SK-N-SH (cell line): ENCODE measurements at regions not wholly inside any gene's neighbourhood (a gene's known extent, or its start where the extent isn't known, plus 50 kb on each side); places are given as distances from the start of the nearest gene placed in this dataset.

Source experiments
- CTCF ChIA-PET: fragments of 300-600, 350-600 bp; formaldehyde crosslinking; extraction: SDS; loops from one replicate; lab custom pipeline; 2021; lab: Yijun Ruan, JAX
- POLR2A ChIA-PET: fragments of 350-600 bp; sonication (Branson Sonifier 250); formaldehyde crosslinking; extraction: SDS; loops from one replicate; lab custom pipeline; 2020; ENCODE audit warnings: antibody characterized with exemption, inconsistent platforms; lab: Yijun Ruan, JAX
- DNase-seq: peaks from one replicate; pipeline ENCODE4 v3.0.0; 2012
- H2AFZ ChIP-seq: fragments of 200-600 bp; sonication (generic); 2 replicates; pipeline ENCODE4 v1.8.1; 2016; ENCODE audit warnings: antibody characterized with exemption, mild to moderate bottlenecking, low read depth
- H3F3A ChIP-seq: fragments of 200-600 bp; sonication (generic); replicated peaks from 2 replicates; pipeline ENCODE3; 2016; ENCODE audit warnings: antibody characterized with exemption, mild to moderate bottlenecking; ENCODE audit not compliant: insufficient read depth
- H3K27ac ChIP-seq, 2 experiments: fragments of 200-500 bp in 1 of 2; fragments of 200-600 bp in 1 of 2; sonication (Bioruptor generic) in 1 of 2; sonication (generic), shearing (Covaris generic) in 1 of 2; 2 replicates each; pipeline versions ENCODE4 v1.5.1 to v1.6.1; 2014 to 2016; ENCODE audit warnings: low read depth in 2 of 2, inconsistent platforms in 1 of 2, low read length in 1 of 2, mild to moderate bottlenecking in 1 of 2, mixed read lengths in 1 of 2
- H3K27me3 ChIP-seq: fragments of 200-600 bp; sonication (generic), shearing (Covaris generic); 2 replicates; pipeline ENCODE4 v1.6.1; 2016; ENCODE audit warnings: mixed run types; ENCODE audit not compliant: insufficient read depth
- H3K36me3 ChIP-seq, 2 experiments: fragments of 200-500 bp in 1 of 2; fragments of 200-600 bp in 1 of 2; sonication (Bioruptor generic) in 1 of 2; sonication (generic) in 1 of 2; replicated peaks in 1 of 2; 2 replicates each; pipeline versions ENCODE3 to v1.5.1; 2014 to 2016; ENCODE audit warnings: low read length in 1 of 2, mild to moderate bottlenecking in 1 of 2; ENCODE audit not compliant: insufficient read depth in 2 of 2, control insufficient read depth in 1 of 2
- H3K4me1 ChIP-seq, 2 experiments: fragments of 200-500 bp in 1 of 2; fragments of 200-600 bp in 1 of 2; sonication (Bioruptor generic) in 1 of 2; sonication (generic), shearing (Covaris generic) in 1 of 2; 2 replicates each; pipeline versions ENCODE4 v1.5.1 to v1.6.1; 2014 to 2016; ENCODE audit warnings: low read depth in 1 of 2, low read length in 1 of 2, mixed run types in 1 of 2; ENCODE audit not compliant: insufficient read depth in 2 of 2, control insufficient read depth in 1 of 2
- H3K4me2 ChIP-seq: fragments of 200-600 bp; sonication (generic), shearing (Covaris generic); 2 replicates; pipeline ENCODE4 v1.6.1; 2017; ENCODE audit warnings: mixed run types
- H3K4me3 ChIP-seq, 2 experiments: fragments of 200-500 bp in 1 of 2; fragments of 200-600 bp in 1 of 2; sonication (Bioruptor generic) in 1 of 2; sonication (generic), shearing (Covaris generic) in 1 of 2; 2 replicates each; pipeline versions ENCODE4 v1.5.1 to v1.8.1; 2014 to 2016; ENCODE audit warnings: low read depth in 2 of 2, inconsistent platforms in 1 of 2, low read length in 1 of 2, mild to moderate bottlenecking in 1 of 2, mixed read lengths in 1 of 2, moderate library complexity in 1 of 2
- H3K79me2 ChIP-seq: fragments of 200-600 bp; sonication (generic); 2 replicates; pipeline ENCODE4 v1.8.1; 2017; ENCODE audit warnings: mild to moderate bottlenecking; ENCODE audit not compliant: insufficient read depth
- H3K9ac ChIP-seq: fragments of 200-600 bp; sonication (generic); 2 replicates; pipeline ENCODE4 v1.6.1; 2017; ENCODE audit warnings: mixed run types
- H3K9me2 ChIP-seq: fragments of 200-600 bp; sonication (generic); 2 replicates; pipeline ENCODE4 v1.6.1; 2017; ENCODE audit warnings: mixed run types
- H3K9me3 ChIP-seq: fragments of 200-600 bp; sonication (generic); 2 replicates; pipeline ENCODE4 v1.6.1; 2017; ENCODE audit warnings: mixed run types, mild to moderate bottlenecking, moderate library complexity
- H4K20me1 ChIP-seq: fragments of 200-600 bp; sonication (generic); 2 replicates; pipeline ENCODE4 v1.6.1; 2017; ENCODE audit warnings: mild to moderate bottlenecking, mixed run types; ENCODE audit not compliant: insufficient read depth
- CHD2 ChIP-seq: fragments of 150-350 bp; IDR thresholded peaks from 2 replicates; pipeline ENCODE4 v1.6.1; 2018; ENCODE audit warnings: low read length; ENCODE audit not compliant: partially characterized antibody
- FOXJ3 ChIP-seq: sonication (generic); formaldehyde crosslinking; IDR thresholded peaks from 2 replicates; pipeline ENCODE4 v1.5.1; 2020; ENCODE audit warnings: mild to moderate bottlenecking, missing genetic modification reagents
- GABPA ChIP-seq: IDR thresholded peaks from 2 replicates; pipeline ENCODE4 v1.4.0; 2012; ENCODE audit warnings: low read depth, mild to moderate bottlenecking
- MEF2A ChIP-seq: IDR thresholded peaks from 2 replicates; pipeline ENCODE4 v1.4.0; 2012; ENCODE audit warnings: low read depth, borderline replicate concordance
- POLR2AphosphoS5 ChIP-seq: IDR thresholded peaks from 2 replicates; pipeline ENCODE4 v1.6.1; 2012; ENCODE audit warnings: low read depth, low read length
- REST ChIP-seq: IDR thresholded peaks from 2 replicates; pipeline ENCODE4 v1.6.1; 2012; ENCODE audit warnings: mild to moderate bottlenecking, low read depth, low read length, moderate library complexity
- RFX5 ChIP-seq: IDR thresholded peaks from 2 replicates; pipeline ENCODE4 v1.6.1; 2012; ENCODE audit warnings: mild to moderate bottlenecking, improper control_type of control experiment, low read length
- RXRA ChIP-seq: IDR thresholded peaks from 2 replicates; pipeline ENCODE4 v1.4.0; 2012; ENCODE audit warnings: low read depth, mild to moderate bottlenecking, borderline replicate concordance
- USF1 ChIP-seq: IDR thresholded peaks from 2 replicates; pipeline ENCODE4 v1.4.0; 2012; ENCODE audit warnings: low read depth, borderline replicate concordance
- USF2 ChIP-seq: fragments of 150-350 bp; IDR thresholded peaks from 2 replicates; pipeline ENCODE4 v1.6.1; 2017; ENCODE audit warnings: antibody characterized with exemption, low read length, low read depth, borderline replicate concordance
- ZBTB33 ChIP-seq: IDR thresholded peaks from 2 replicates; pipeline ENCODE4 v1.4.0; 2012; ENCODE audit warnings: low read depth, borderline replicate concordance
- WGBS: methylation state at CpG from one replicate; pipeline ENCODE4 v1.1.6; 2017; ENCODE audit warnings: low lambda C conversion rate; 5-methylcytosine and 5-hydroxymethylcytosine counted together

GRCh38 chrX:63581906-63582305, 203.1 kb downstream of the ARHGEF9 start:
- no peaks in the 10 kb centered on the region for H3K79me2 ChIP-seq
- H3K4me1 ChIP-seq: no peaks in the 10 kb centered on the region
- H3F3A ChIP-seq: no peaks in the 10 kb centered on the region
- POLR2A ChIA-PET: no interaction called here
- TF ChIP-seq ZBTB33: no peak
- no peak for TF ChIP-seq REST
- TF ChIP-seq USF2: no peak
- TF ChIP-seq RFX5: no peak
- TF ChIP-seq USF1: no peak
- no peak for TF ChIP-seq CHD2
- no peak for TF ChIP-seq GABPA
- no peak for TF ChIP-seq RXRA
- TF ChIP-seq MEF2A: no peak
- TF ChIP-seq FOXJ3 (CRISPR knock-in tag): no peak
- TF ChIP-seq POLR2AphosphoS5: no peak
- H3K9ac ChIP-seq: no peak overlapping the region
- no peaks in the 10 kb centered on the region for H3K36me3 ChIP-seq
- no peaks in the 10 kb centered on the region for H4K20me1 ChIP-seq
- DNase-seq: no peak
- 0% methylated on average over 1 of the region's 1 CpG for WGBS
- H3K4me2 ChIP-seq: no peak overlapping the region
- H3K27me3 ChIP-seq: no peaks in the 10 kb centered on the region
- no peak overlapping the region for H3K4me3 ChIP-seq
- no peaks in the 10 kb centered on the region for H3K9me2 ChIP-seq
- peaks cover 4% of the 10 kb centered on the region; the same call in 1 of the 2 replicates for H3K9me3 ChIP-seq
- no peak overlapping the region for H2AFZ ChIP-seq
- CTCF ChIA-PET: no interaction called here
- H3K27ac ChIP-seq: no peak overlapping the region
